ENCODE measurements at regions not wholly inside any gene's neighbourhood (a gene's known extent, or its start where the extent isn't known, plus 50 kb on each side); places are given as distances from the start of the nearest gene placed in this dataset.
"Not testable (repeated sequence)": the region's sequence is repeated elsewhere in the genome, so short reads cannot be mapped to it uniquely, and the experiment has no call there.

- no peak for DNase-seq
These were observed 791.5 kb upstream of the MGAT4C start for GRCh38 chr12:87047691-87048090.

GRCh38 chr12:87039536-87039935 lies 783.3 kb upstream of the MGAT4C start:
- DNase-seq, result no peak

- DNase-seq, result no peak
These were observed 781.9 kb upstream of the MGAT4C start for GRCh38 chr12:87038098-87038497.

GRCh38 chr12:87025976-87026375 lies 769.8 kb upstream of the MGAT4C start:
- DNase-seq, result no peak

GRCh38 chr12:87021400-87021799 lies 765.2 kb upstream of the MGAT4C start:
- no peak for DNase-seq

- no peak for DNase-seq
These were observed 763.9 kb upstream of the MGAT4C start for GRCh38 chr12:87020071-87020470.

GRCh38 chr12:87015352-87015751 lies 759.2 kb upstream of the MGAT4C start:
- no peak for DNase-seq

GRCh38 chr12:87008785-87009384 lies 752.7 kb upstream of the MGAT4C start:
- DNase-seq, result no peak

GRCh38 chr12:87001102-87001501 lies 744.9 kb upstream of the MGAT4C start:
- DNase-seq, result no peak

GRCh38 chr12:86985298-86985697 lies 729.1 kb upstream of the MGAT4C start:
- DNase-seq, result no peak

GRCh38 chr12:86970595-86970994 lies 714.4 kb upstream of the MGAT4C start:
- not testable (repeated sequence) for DNase-seq

- DNase-seq, result no peak
These were observed 703.7 kb upstream of the MGAT4C start for GRCh38 chr12:86959766-86960458.

GRCh38 chr12:86950444-86950843 lies 694.3 kb upstream of the MGAT4C start:
- no peak for DNase-seq

GRCh38 chr12:86950043-86950442 lies 693.9 kb upstream of the MGAT4C start:
- DNase-seq, result no peak

- DNase-seq, result no peak
These were observed 692.7 kb upstream of the MGAT4C start for GRCh38 chr12:86948851-86949250.

GRCh38 chr12:86945685-86946196 lies 689.5 kb upstream of the MGAT4C start:
- no peak for DNase-seq

- DNase-seq, result not testable (repeated sequence)
These were observed 688.1 kb upstream of the MGAT4C start for GRCh38 chr12:86944197-86944819.

- DNase-seq, result no peak
These were observed 675.5 kb upstream of the MGAT4C start for GRCh38 chr12:86931714-86932113.

- DNase-seq, result no peak
These were observed 673.8 kb upstream of the MGAT4C start for GRCh38 chr12:86929962-86930361.

- DNase-seq, result no peak
These were observed 660.9 kb upstream of the MGAT4C start for GRCh38 chr12:86917121-86917520.

GRCh38 chr12:86914721-86915120 lies 658.5 kb upstream of the MGAT4C start:
- no peak for DNase-seq

- DNase-seq, result no peak
These were observed 655.8 kb upstream of the MGAT4C start for GRCh38 chr12:86911973-86912372.

- no peak for DNase-seq
These were observed 647.0 kb upstream of the MGAT4C start for GRCh38 chr12:86903159-86903558.

GRCh38 chr12:86860776-86861175 lies 604.6 kb upstream of the MGAT4C start:
- no peak for DNase-seq
